ENCODE measurements at regions not wholly inside any gene's neighbourhood (a gene's known extent, or its start where the extent isn't known, plus 50 kb on each side); places are given as distances from the start of the nearest gene placed in this dataset.
A peak's percentile ranks its signal among the peaks of the same experiment; 100 is the strongest.

GRCh38 chr6:44559486-44560270 lies 172.2 kb downstream of the CDC5L start:
- DNase-seq (ENCODE audit: extremely low read depth in 1 of 2, low read depth in 1 of 2) = no peak

- DNase-seq (ENCODE audit: extremely low read depth in 1 of 2, low read depth in 1 of 2) = no peak
These were observed 173.1 kb downstream of the CDC5L start for GRCh38 chr6:44560458-44561059.

- no peak for DNase-seq (ENCODE audit: extremely low read depth in 1 of 2, low read depth in 1 of 2)
These were observed 173.6 kb downstream of the CDC5L start for GRCh38 chr6:44561060-44561623.

GRCh38 chr6:44561832-44562665 lies 174.5 kb downstream of the CDC5L start:
- no peak for DNase-seq (ENCODE audit: extremely low read depth in 1 of 2, low read depth in 1 of 2)

GRCh38 chr6:44563397-44563796 lies 175.9 kb downstream of the CDC5L start:
- DNase-seq (ENCODE audit: extremely low read depth in 1 of 2, low read depth in 1 of 2) = no peak

GRCh38 chr6:44564906-44565524 lies 177.5 kb downstream of the CDC5L start:
- DNase-seq (ENCODE audit: extremely low read depth in 1 of 2, low read depth in 1 of 2) = no peak

- DNase-seq (ENCODE audit: extremely low read depth in 1 of 2, low read depth in 1 of 2) = no peak
These were observed 179.9 kb downstream of the CDC5L start for GRCh38 chr6:44567406-44567805.

- no peak for DNase-seq (ENCODE audit: extremely low read depth in 1 of 2, low read depth in 1 of 2)
These were observed 181.6 kb downstream of the CDC5L start for GRCh38 chr6:44569131-44569530.

GRCh38 chr6:44569931-44570385 lies 182.5 kb downstream of the CDC5L start:
- DNase-seq (ENCODE audit: extremely low read depth in 1 of 2, low read depth in 1 of 2) = no peak

GRCh38 chr6:44571510-44571909 lies 184.0 kb downstream of the CDC5L start:
- no peak for DNase-seq (ENCODE audit: extremely low read depth in 1 of 2, low read depth in 1 of 2)

GRCh38 chr6:44572346-44572745 lies 184.8 kb downstream of the CDC5L start:
- DNase-seq (ENCODE audit: extremely low read depth in 1 of 2, low read depth in 1 of 2) = no peak

GRCh38 chr6:44575644-44576043 lies 188.1 kb downstream of the CDC5L start:
- DNase-seq (ENCODE audit: extremely low read depth in 1 of 2, low read depth in 1 of 2) = no peak

GRCh38 chr6:44576132-44576631 lies 188.7 kb downstream of the CDC5L start:
- no peak for DNase-seq (ENCODE audit: extremely low read depth in 1 of 2, low read depth in 1 of 2)

GRCh38 chr6:44580901-44581300 lies 193.4 kb downstream of the CDC5L start:
- no peak for DNase-seq (ENCODE audit: extremely low read depth in 1 of 2, low read depth in 1 of 2)

GRCh38 chr6:44582930-44583329 lies 195.4 kb downstream of the CDC5L start:
- DNase-seq (ENCODE audit: extremely low read depth in 1 of 2, low read depth in 1 of 2) = no peak

GRCh38 chr6:44590471-44590870 lies 203.0 kb downstream of the CDC5L start:
- no peak for DNase-seq (ENCODE audit: extremely low read depth in 1 of 2, low read depth in 1 of 2)

GRCh38 chr6:44593539-44593944 lies 206.0 kb downstream of the CDC5L start:
- peak; percentile 19 to 40 for DNase-seq (ENCODE audit: extremely low read depth in 1 of 2, low read depth in 1 of 2)

GRCh38 chr6:44594481-44594880 lies 207.0 kb downstream of the CDC5L start:
- no peak for DNase-seq (ENCODE audit: extremely low read depth in 1 of 2, low read depth in 1 of 2)

GRCh38 chr6:44598679-44599078 lies 211.2 kb downstream of the CDC5L start:
- no peak for DNase-seq (ENCODE audit: extremely low read depth in 1 of 2, low read depth in 1 of 2)

GRCh38 chr6:44599672-44600071 lies 212.2 kb downstream of the CDC5L start:
- DNase-seq (ENCODE audit: extremely low read depth in 1 of 2, low read depth in 1 of 2) = no peak

Data from activated CD8-positive, alpha-beta memory T cell treated with anti-CD3 and anti-CD28 coated beads for 1 hour (primary cell).